GM10248 (cell line): ENCODE measurements at regions not wholly inside any gene's neighbourhood (a gene's known extent, or its start where the extent isn't known, plus 50 kb on each side); places are given as distances from the start of the nearest gene placed in this dataset.
"Not testable (repeated sequence)": the region's sequence is repeated elsewhere in the genome, so short reads cannot be mapped to it uniquely, and the experiment has no call there.

ENCODE experiments used
- CTCF ChIA-PET: fragments of 300-600 bp; sonication (Branson Sonifier 250); formaldehyde crosslinking; extraction: SDS; loops from one replicate; lab custom pipeline; 2021; ENCODE audit warnings: antibody characterized with exemption; lab: Yijun Ruan, JAX
- POLR2A ChIA-PET: fragments of 350-650 bp; sonication (Branson Sonifier 250); formaldehyde crosslinking; extraction: SDS; loops from one replicate; lab custom pipeline; 2020; ENCODE audit warnings: antibody characterized with exemption; lab: Yijun Ruan, JAX
- DNase-seq: peaks from one replicate; pipeline ENCODE4 v3.0.0; 2012; ENCODE audit errors: extremely low spot score
- CTCF ChIP-seq: IDR thresholded peaks from 2 replicates; pipeline ENCODE4 v1.5.1; 2012; ENCODE audit warnings: mild to moderate bottlenecking, low read depth; ENCODE audit errors: extremely low read depth, missing control alignments, control extremely low read depth

- no peak for DNase-seq
- TF ChIP-seq CTCF = no peak
- CTCF ChIA-PET = no interaction called here
- POLR2A ChIA-PET = no interaction called here
These were observed 411.9 kb downstream of the TFEC start for GRCh38 chr7:115618676-115619075.

GRCh38 chr7:115613836-115614235, 416.7 kb downstream of the TFEC start:
- no peak for DNase-seq
- CTCF ChIA-PET = interaction anchor here (1.0 to 1.9 kb wide), 2 partner anchors 9 to 11 kb away, joined by 3 to 6 read pairs; no protein-coding TSS in a partner anchor
- TF ChIP-seq CTCF = no peak
- POLR2A ChIA-PET = no interaction called here

- TF ChIP-seq CTCF = no peak
- ChIA-PET POLR2A (no interaction called here), CTCF (interaction anchor here (0.7 to 1.3 kb wide), 2 partner anchors 10 kb away, joined by 3 to 4 read pairs; no protein-coding TSS in a partner anchor)
- DNase-seq = no peak
These were observed 427.1 kb downstream of the TFEC start for GRCh38 chr7:115603416-115603815.

GRCh38 chr7:115600207-115600606, 430.4 kb downstream of the TFEC start:
- ChIA-PET POLR2A (no interaction called here), CTCF (no interaction called here)
- no peak for DNase-seq
- no peak for TF ChIP-seq CTCF

- DNase-seq, POLR2A ChIA-PET: not testable (repeated sequence)
- CTCF ChIA-PET = interaction anchor here (0.6 to 0.7 kb wide), 2 partner anchors 10 to 14 kb away, joined by 3 read pairs; no protein-coding TSS in a partner anchor
These were observed 431.4 kb downstream of the TFEC start for GRCh38 chr7:115599184-115599583.

- DNase-seq, POLR2A ChIA-PET, CTCF ChIA-PET: not testable (repeated sequence)
These were observed 433.3 kb downstream of the TFEC start for GRCh38 chr7:115597220-115597619.

GRCh38 chr7:115593111-115593510, 437.5 kb downstream of the TFEC start:
- no peak for DNase-seq
- TF ChIP-seq CTCF = no peak
- ChIA-PET POLR2A (no interaction called here), CTCF (interaction anchor here (1.3 kb wide), 1 partner anchor 10 kb away, joined by 4 read pairs; no protein-coding TSS in a partner anchor)

GRCh38 chr7:115585015-115585718, 445.4 kb downstream of the TFEC start:
- ChIA-PET CTCF (interaction anchor here (0.8 to 1.7 kb wide), 3 partner anchors 14 to 44 kb away, joined by 3 to 7 read pairs (median 3); no protein-coding TSS in a partner anchor), POLR2A (interaction anchor here (0.5 kb wide), 1 partner anchor 288 kb away, joined by 3 read pairs; no protein-coding TSS in a partner anchor)
- DNase-seq = no peak
- no peak for TF ChIP-seq CTCF
